Smooth muscle cell (in vitro differentiated cells): ENCODE measurements at regions not wholly inside any gene's neighbourhood (a gene's known extent, or its start where the extent isn't known, plus 50 kb on each side); places are given as distances from the start of the nearest gene placed in this dataset.

Source experiments
- DNase-seq: peaks from one replicate; lab custom pipeline; 2025; ENCODE audit not compliant: unreplicated experiment; lab: John Stamatoyannopoulos, UW
- H2AFZ ChIP-seq: fragments of 200-600 bp; sonication (generic); 2 replicates; pipeline ENCODE4 v1.6.0; 2016; ENCODE audit warnings: antibody characterized with exemption, low read depth, mild to moderate bottlenecking
- H3F3A ChIP-seq: fragments of 200-600 bp; sonication (generic); 2 replicates; pipeline ENCODE4 v1.6.0; 2017; ENCODE audit warnings: antibody characterized with exemption, low read depth
- H3K27ac ChIP-seq: fragments of 200-600 bp; sonication (generic); 2 replicates; pipeline ENCODE4 v1.5.1; 2016; ENCODE audit warnings: low read depth, mild to moderate bottlenecking
- H3K27me3 ChIP-seq: fragments of 200-600 bp; sonication (generic); 2 replicates; pipeline ENCODE4 v1.6.1; 2016; ENCODE audit warnings: low read depth, mild to moderate bottlenecking
- H3K36me3 ChIP-seq: fragments of 200-600 bp; sonication (generic); 2 replicates; pipeline ENCODE4 v1.5.1; 2016; ENCODE audit warnings: low read depth
- H3K4me1 ChIP-seq: fragments of 200-600 bp; sonication (generic); 2 replicates; pipeline ENCODE4 v1.5.1; 2016; ENCODE audit warnings: low read depth
- H3K4me2 ChIP-seq: fragments of 200-600 bp; sonication (generic); 2 replicates; pipeline ENCODE4 v1.6.0; 2016; ENCODE audit warnings: mild to moderate bottlenecking
- H3K4me3 ChIP-seq: fragments of 200-600 bp; sonication (generic); 2 replicates; pipeline ENCODE4 v1.5.1; 2016; ENCODE audit warnings: mild to moderate bottlenecking
- H3K79me2 ChIP-seq: fragments of 200-600 bp; sonication (generic); 2 replicates; pipeline ENCODE4 v1.6.0; 2016; ENCODE audit warnings: low read depth, mild to moderate bottlenecking
- H3K9ac ChIP-seq: fragments of 200-600 bp; sonication (generic); 2 replicates; pipeline ENCODE4 v1.6.0; 2016; ENCODE audit warnings: low read depth
- H3K9me3 ChIP-seq: fragments of 200-600 bp; sonication (generic); replicated peaks from 2 replicates; pipeline ENCODE4 v1.5.1; 2016; ENCODE audit warnings: low read depth
- H4K20me1 ChIP-seq: fragments of 200-600 bp; sonication (generic); 2 replicates; pipeline ENCODE4 v1.6.0; 2016; ENCODE audit warnings: low read depth
- CTCF ChIP-seq: fragments of 200-600 bp; sonication (generic); IDR thresholded peaks from 2 replicates; pipeline ENCODE4 v1.5.1; 2017; ENCODE audit warnings: borderline replicate concordance, mild to moderate bottlenecking, antibody characterized with exemption; ENCODE audit not compliant: insufficient read depth, poor library complexity, severe bottlenecking
- WGBS: methylation state at CpG from one replicate; pipeline ENCODE4 v1.1.7; 2016; ENCODE audit warnings: low lambda C conversion rate; 5-methylcytosine and 5-hydroxymethylcytosine counted together

GRCh38 chr10:2620827-2621521, 446.4 kb upstream of the PFKP start:
- H3K27me3 ChIP-seq, result no peaks in the 10 kb centered on the region
- WGBS, result 82% methylated on average over 5 of the region's 5 CpGs
- no peak overlapping the region for H3K4me2 ChIP-seq
- no peak for DNase-seq
- H3K79me2 ChIP-seq, result no peaks in the 10 kb centered on the region
- H3K4me3 ChIP-seq, result no peak overlapping the region
- TF ChIP-seq CTCF, result no peak
- no peaks in the 10 kb centered on the region for H4K20me1 ChIP-seq
- H3K36me3 ChIP-seq, result no peaks in the 10 kb centered on the region
- no peak overlapping the region for H2AFZ ChIP-seq
- no peaks in the 10 kb centered on the region for H3K4me1 ChIP-seq
- no peak overlapping the region for H3K9ac ChIP-seq
- no peaks in the 10 kb centered on the region for H3F3A ChIP-seq
- H3K9me3 ChIP-seq, result no peaks in the 10 kb centered on the region
- no peak overlapping the region for H3K27ac ChIP-seq

DNA sequence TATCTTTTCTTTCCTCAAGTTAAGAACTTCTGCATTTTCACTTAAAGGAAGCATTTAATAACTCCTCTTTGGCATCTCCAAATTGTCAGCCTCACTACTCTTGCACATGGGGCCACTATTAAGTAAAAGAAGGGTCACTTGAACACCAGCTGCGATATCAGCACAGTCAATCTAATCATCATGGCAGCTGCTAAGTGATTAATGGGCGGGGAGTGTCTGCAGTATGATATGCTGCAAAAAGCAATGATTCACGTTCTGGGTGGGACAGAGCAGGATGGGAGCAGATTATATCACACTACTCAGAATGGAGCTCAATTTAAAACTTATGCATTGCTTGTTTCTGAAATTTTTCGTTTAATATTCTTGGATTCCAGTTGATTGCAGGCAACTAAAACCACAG, 447.4 kb upstream of the PFKP start:
- no peak overlapping the region for H3K4me3 ChIP-seq
- WGBS, result 70% methylated on average over 4 of the region's 4 CpGs
- H3K9ac ChIP-seq, result no peak overlapping the region
- H2AFZ ChIP-seq, result no peak overlapping the region
- H3K4me2 ChIP-seq, result no peak overlapping the region
- DNase-seq, result no peak
- no peaks in the 10 kb centered on the region for H3K27me3 ChIP-seq
- no peaks in the 10 kb centered on the region for H3K36me3 ChIP-seq
- H3K79me2 ChIP-seq, result no peaks in the 10 kb centered on the region
- H3K9me3 ChIP-seq, result no peaks in the 10 kb centered on the region
- no peak overlapping the region for H3K27ac ChIP-seq
- no peaks in the 10 kb centered on the region for H3F3A ChIP-seq
- H3K4me1 ChIP-seq, result no peaks in the 10 kb centered on the region
- no peak for TF ChIP-seq CTCF
- no peaks in the 10 kb centered on the region for H4K20me1 ChIP-seq

GRCh38 chr10:2619472-2619871, 447.9 kb upstream of the PFKP start:
- H3K27ac ChIP-seq, result no peak overlapping the region
- no peak overlapping the region for H3K4me2 ChIP-seq
- TF ChIP-seq CTCF, result peak; percentile 39

GRCh38 chr10:2618690-2619089, 448.7 kb upstream of the PFKP start:
- 92% methylated on average over 5 of the region's 5 CpGs for WGBS
- TF ChIP-seq CTCF, result no peak

More at GRCh38 chr10:2619472-2619871, 447.9 kb upstream of the PFKP start:
- 45% methylated on average over 4 of the region's 4 CpGs for WGBS
- Histone ChIP-seq H4K20me1 (no peaks in the 10 kb centered on the region), H3K9ac (no peak overlapping the region), H3K79me2 (no peaks in the 10 kb centered on the region), H2AFZ (no peak overlapping the region), H3K4me3 (no peak overlapping the region), H3K27me3 (no peaks in the 10 kb centered on the region), H3K4me1 (no peaks in the 10 kb centered on the region), H3K36me3 (no peaks in the 10 kb centered on the region), H3F3A (no peaks in the 10 kb centered on the region), H3K9me3 (no peaks in the 10 kb centered on the region)
- DNase-seq, result no peak

More at GRCh38 chr10:2618690-2619089, 448.7 kb upstream of the PFKP start:
- no peaks in the 10 kb centered on the region for H3F3A ChIP-seq
- H3K4me2 ChIP-seq, result no peak overlapping the region
- no peak overlapping the region for H3K4me3 ChIP-seq
- H3K27me3 ChIP-seq, result no peaks in the 10 kb centered on the region
- H3K36me3 ChIP-seq, result no peaks in the 10 kb centered on the region
- no peak overlapping the region for H3K9ac ChIP-seq
- H3K4me1 ChIP-seq, result no peaks in the 10 kb centered on the region
- DNase-seq, result no peak
- H3K27ac ChIP-seq, result no peak overlapping the region
- H4K20me1 ChIP-seq, result no peaks in the 10 kb centered on the region
- H3K79me2 ChIP-seq, result no peaks in the 10 kb centered on the region
- H2AFZ ChIP-seq, result no peak overlapping the region
- no peaks in the 10 kb centered on the region for H3K9me3 ChIP-seq
